ENCODE measurements at regions not wholly inside any gene's neighbourhood (a gene's known extent, or its start where the extent isn't known, plus 50 kb on each side); places are given as distances from the start of the nearest gene placed in this dataset.

DNA sequence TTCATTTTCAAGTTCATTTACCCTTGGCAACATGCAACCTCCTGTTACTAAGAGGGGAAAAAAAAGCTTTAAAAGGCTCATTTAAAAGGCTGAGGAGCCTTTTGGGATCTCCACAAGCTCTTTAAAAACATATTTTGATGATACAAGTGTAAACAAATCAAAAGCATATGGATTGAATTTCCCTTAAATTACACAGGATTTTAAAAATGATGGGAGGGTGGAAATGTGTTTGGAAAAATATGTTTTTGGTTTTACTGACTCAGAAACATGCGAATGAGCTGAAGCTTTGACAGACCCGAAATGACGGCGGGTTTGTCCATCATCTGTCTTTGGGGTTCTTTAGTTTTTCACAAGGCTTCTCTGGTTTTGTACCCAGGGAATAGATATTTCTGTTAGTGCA lies 180.6 kb upstream of the CCDC68 start:
- H3K27ac ChIP-seq (ENCODE audit: low read depth, low read length): no peak overlapping the region
- H3K9ac ChIP-seq (ENCODE audit: low read depth, low read length): no peak overlapping the region
- no peaks in the 10 kb centered on the region for H3K27me3 ChIP-seq (ENCODE audit: control insufficient read depth, insufficient read depth, low read length)
- H3K4me1 ChIP-seq (ENCODE audit: control insufficient read depth, insufficient read depth, low read length): no peaks in the 10 kb centered on the region
- no peaks in the 10 kb centered on the region for H3K9me3 ChIP-seq (ENCODE audit: control insufficient read depth, insufficient read depth, low read length)
- H3K36me3 ChIP-seq (ENCODE audit: control insufficient read depth, insufficient read depth, low read length): no peaks in the 10 kb centered on the region
- H3K4me3 ChIP-seq (ENCODE audit: low read depth, low read length): no peak overlapping the region

DNA sequence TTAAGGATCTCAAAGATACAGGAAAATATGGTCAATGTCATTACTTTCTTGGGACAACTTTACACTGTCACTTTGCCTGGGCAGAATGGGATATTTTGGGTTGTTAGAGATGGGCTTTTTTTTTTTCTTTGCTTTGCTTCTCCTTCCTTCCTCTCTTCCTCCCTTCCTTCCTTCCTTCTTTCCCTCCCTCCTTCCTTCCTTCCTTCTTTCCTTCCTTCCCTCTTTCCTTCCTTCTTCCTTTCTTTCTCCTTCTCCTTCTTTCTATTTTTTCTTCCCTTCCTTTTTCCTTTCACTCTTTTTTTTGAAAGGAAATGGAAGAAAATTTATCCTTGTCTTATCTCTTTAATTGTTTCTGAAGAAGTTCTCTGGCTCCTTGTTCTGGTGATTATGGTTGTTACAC lies 180.0 kb upstream of the CCDC68 start:
- H3K27ac ChIP-seq (ENCODE audit: low read depth, low read length): no peak overlapping the region
- no peaks in the 10 kb centered on the region for H3K4me1 ChIP-seq (ENCODE audit: control insufficient read depth, insufficient read depth, low read length)
- H3K4me3 ChIP-seq (ENCODE audit: low read depth, low read length): no peak overlapping the region
- no peaks in the 10 kb centered on the region for H3K9me3 ChIP-seq (ENCODE audit: control insufficient read depth, insufficient read depth, low read length)
- H3K27me3 ChIP-seq (ENCODE audit: control insufficient read depth, insufficient read depth, low read length): no peaks in the 10 kb centered on the region
- no peak overlapping the region for H3K9ac ChIP-seq (ENCODE audit: low read depth, low read length)
- H3K36me3 ChIP-seq (ENCODE audit: control insufficient read depth, insufficient read depth, low read length): no peaks in the 10 kb centered on the region

DNA sequence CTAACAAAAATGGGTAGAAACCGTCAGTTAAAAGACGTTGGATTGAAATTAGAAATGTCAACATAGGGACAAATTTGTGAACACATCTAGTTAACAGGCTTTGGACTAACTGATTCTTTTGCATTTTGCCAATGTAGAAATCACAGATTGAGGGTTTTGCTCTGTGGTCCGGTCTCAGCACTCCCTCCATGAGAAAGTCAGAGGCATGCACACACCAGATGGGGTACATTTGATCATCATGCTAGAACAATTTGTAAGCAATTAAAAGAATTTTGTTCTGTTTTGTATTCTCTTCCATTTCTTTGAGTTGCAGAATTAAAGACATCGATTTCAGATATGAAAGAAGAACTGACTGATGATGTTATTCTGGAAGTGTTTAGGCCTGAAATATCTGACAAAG lies 179.1 kb upstream of the CCDC68 start:
- Histone ChIP-seq H3K36me3 (ENCODE audit: control insufficient read depth, insufficient read depth, low read length) (no peaks in the 10 kb centered on the region), H3K9me3 (ENCODE audit: control insufficient read depth, insufficient read depth, low read length) (no peaks in the 10 kb centered on the region), H3K9ac (ENCODE audit: low read depth, low read length) (no peak overlapping the region)

DNA sequence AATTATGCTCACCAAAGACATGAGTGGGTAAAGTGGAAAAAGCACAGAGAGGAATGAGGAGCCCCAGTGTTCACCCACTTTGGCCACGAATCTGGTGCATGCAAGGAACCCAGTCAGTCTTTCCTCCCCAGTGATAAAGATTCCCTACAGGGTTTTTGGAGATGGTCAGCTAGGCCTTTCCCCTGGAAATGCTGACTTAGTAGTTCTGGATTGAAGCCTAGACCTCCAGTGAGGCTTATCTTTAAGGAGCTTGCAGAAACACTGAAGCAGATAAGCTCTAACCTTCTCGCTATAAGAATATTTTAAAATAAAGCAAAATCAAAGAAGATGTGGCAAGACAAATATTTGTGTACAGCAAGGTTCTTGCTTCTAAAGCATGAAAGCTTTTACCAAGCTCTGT lies 178.3 kb upstream of the CCDC68 start:
- Histone ChIP-seq H3K4me1 (ENCODE audit: control insufficient read depth, insufficient read depth, low read length) (no peaks in the 10 kb centered on the region), H3K9ac (ENCODE audit: low read depth, low read length) (no peak overlapping the region), H3K27me3 (ENCODE audit: control insufficient read depth, insufficient read depth, low read length) (no peaks in the 10 kb centered on the region)

More for the DNA sequence above, 179.1 kb upstream of the CCDC68 start:
- no peak overlapping the region for H3K4me3 ChIP-seq (ENCODE audit: low read depth, low read length)
- H3K27me3 ChIP-seq (ENCODE audit: control insufficient read depth, insufficient read depth, low read length): no peaks in the 10 kb centered on the region
- H3K4me1 ChIP-seq (ENCODE audit: control insufficient read depth, insufficient read depth, low read length): no peaks in the 10 kb centered on the region
- no peak overlapping the region for H3K27ac ChIP-seq (ENCODE audit: low read depth, low read length)

DNA sequence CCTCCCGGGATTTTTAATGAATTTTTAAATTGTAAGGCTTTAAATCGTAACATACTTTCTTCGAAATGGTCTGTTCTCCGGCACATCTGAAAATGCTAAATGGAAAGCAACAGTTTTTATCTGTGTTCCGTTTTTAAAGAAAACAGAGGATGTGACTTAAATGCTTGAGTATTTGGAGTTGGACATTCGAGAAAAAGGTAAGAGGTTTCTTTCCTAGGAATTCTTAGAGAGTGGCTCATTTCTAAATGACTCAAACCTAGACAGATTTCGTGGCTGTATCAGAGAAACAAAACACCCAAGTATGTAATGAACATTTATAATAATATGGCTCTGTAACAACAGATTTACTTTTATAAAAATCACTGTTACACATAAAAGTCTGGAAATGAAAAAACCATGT lies 177.6 kb upstream of the CCDC68 start:
- Histone ChIP-seq H3K36me3 (ENCODE audit: control insufficient read depth, insufficient read depth, low read length) (no peaks in the 10 kb centered on the region), H3K9ac (ENCODE audit: low read depth, low read length) (no peak overlapping the region), H3K27me3 (ENCODE audit: control insufficient read depth, insufficient read depth, low read length) (no peaks in the 10 kb centered on the region), H3K9me3 (ENCODE audit: control insufficient read depth, insufficient read depth, low read length) (no peaks in the 10 kb centered on the region), H3K27ac (ENCODE audit: low read depth, low read length) (no peak overlapping the region), H3K4me1 (ENCODE audit: control insufficient read depth, insufficient read depth, low read length) (no peaks in the 10 kb centered on the region), H3K4me3 (ENCODE audit: low read depth, low read length) (no peak overlapping the region)

More for the DNA sequence above, 178.3 kb upstream of the CCDC68 start:
- no peak overlapping the region for H3K27ac ChIP-seq (ENCODE audit: low read depth, low read length)
- no peak overlapping the region for H3K4me3 ChIP-seq (ENCODE audit: low read depth, low read length)
- no peaks in the 10 kb centered on the region for H3K36me3 ChIP-seq (ENCODE audit: control insufficient read depth, insufficient read depth, low read length)
- H3K9me3 ChIP-seq (ENCODE audit: control insufficient read depth, insufficient read depth, low read length): no peaks in the 10 kb centered on the region

DNA sequence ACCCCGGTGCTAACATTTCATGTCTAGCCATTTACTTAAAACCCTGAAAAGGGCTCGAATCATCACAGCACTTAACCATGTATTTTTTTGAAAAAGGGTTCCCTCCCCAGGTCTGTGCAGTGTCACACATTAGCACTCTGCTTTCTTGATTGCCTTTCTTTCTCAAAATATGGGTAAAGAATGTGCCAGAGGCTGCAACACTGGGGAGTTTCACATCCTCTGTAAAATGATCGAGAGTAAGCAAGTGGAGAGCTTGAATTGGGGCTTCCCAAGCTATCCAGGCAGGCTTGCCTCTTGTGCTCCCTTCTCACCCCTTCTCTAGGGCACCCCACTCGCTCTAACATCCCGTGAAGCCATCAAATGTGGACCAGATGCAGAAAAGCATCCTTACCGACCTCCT lies 177.0 kb upstream of the CCDC68 start:
- Histone ChIP-seq H3K9me3 (ENCODE audit: control insufficient read depth, insufficient read depth, low read length) (no peaks in the 10 kb centered on the region), H3K36me3 (ENCODE audit: control insufficient read depth, insufficient read depth, low read length) (no peaks in the 10 kb centered on the region), H3K9ac (ENCODE audit: low read depth, low read length) (no peak overlapping the region)

DNA sequence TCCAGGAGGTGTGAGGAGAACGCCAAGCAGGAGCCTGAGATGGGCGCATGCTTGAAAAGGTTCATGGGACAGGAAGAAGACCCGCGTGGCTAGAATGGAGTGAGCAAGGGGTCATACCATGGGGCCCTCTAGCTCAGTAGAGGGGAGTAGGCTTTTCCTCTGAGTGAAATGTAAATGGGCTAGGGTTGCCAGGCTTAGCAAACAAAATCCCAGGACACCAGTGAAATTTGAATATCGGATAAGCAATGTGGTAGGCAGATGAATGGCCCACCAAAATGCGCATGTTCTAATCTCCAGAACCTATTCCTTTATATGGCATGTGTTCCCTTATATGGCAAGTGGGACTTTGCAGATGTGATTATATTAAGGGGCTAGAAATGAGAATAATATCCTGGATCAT lies 174.1 kb upstream of the CCDC68 start:
- Histone ChIP-seq H3K27ac (ENCODE audit: low read depth, low read length) (no peak overlapping the region), H3K27me3 (ENCODE audit: control insufficient read depth, insufficient read depth, low read length) (no peaks in the 10 kb centered on the region), H3K4me3 (ENCODE audit: low read depth, low read length) (no peak overlapping the region), H3K9me3 (ENCODE audit: control insufficient read depth, insufficient read depth, low read length) (no peaks in the 10 kb centered on the region), H3K9ac (ENCODE audit: low read depth, low read length) (no peak overlapping the region), H3K36me3 (ENCODE audit: control insufficient read depth, insufficient read depth, low read length) (no peaks in the 10 kb centered on the region), H3K4me1 (ENCODE audit: control insufficient read depth, insufficient read depth, low read length) (no peaks in the 10 kb centered on the region)

More for the DNA sequence above, 177.0 kb upstream of the CCDC68 start:
- Histone ChIP-seq H3K4me3 (ENCODE audit: low read depth, low read length) (no peak overlapping the region), H3K27me3 (ENCODE audit: control insufficient read depth, insufficient read depth, low read length) (no peaks in the 10 kb centered on the region), H3K4me1 (ENCODE audit: control insufficient read depth, insufficient read depth, low read length) (no peaks in the 10 kb centered on the region), H3K27ac (ENCODE audit: low read depth, low read length) (no peak overlapping the region)

DNA sequence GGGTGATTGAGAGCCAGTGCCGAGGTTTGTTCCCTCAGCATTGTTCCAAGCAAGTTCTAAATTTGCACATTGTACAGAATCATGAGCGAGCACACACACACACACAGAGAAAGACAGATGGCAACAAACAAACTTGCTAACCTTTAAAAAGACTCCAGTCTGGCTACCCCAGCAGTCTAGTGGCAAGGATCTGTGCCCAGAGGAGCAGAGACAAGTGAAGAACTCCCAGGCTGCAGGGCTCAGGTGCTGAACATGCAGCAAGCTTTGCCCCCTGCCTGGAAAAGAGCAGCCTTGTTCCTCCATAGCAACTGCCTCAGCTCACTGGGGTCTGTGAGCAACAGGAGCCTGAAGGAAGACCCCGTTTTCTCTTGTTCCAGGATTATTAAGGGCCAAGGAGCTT lies 169.2 kb upstream of the CCDC68 start:
- H3K4me3 ChIP-seq (ENCODE audit: low read depth, low read length): no peak overlapping the region
- H3K27ac ChIP-seq (ENCODE audit: low read depth, low read length): no peak overlapping the region
- H3K9ac ChIP-seq (ENCODE audit: low read depth, low read length): no peak overlapping the region
- no peaks in the 10 kb centered on the region for H3K9me3 ChIP-seq (ENCODE audit: control insufficient read depth, insufficient read depth, low read length)
- no peaks in the 10 kb centered on the region for H3K4me1 ChIP-seq (ENCODE audit: control insufficient read depth, insufficient read depth, low read length)
- H3K27me3 ChIP-seq (ENCODE audit: control insufficient read depth, insufficient read depth, low read length): no peaks in the 10 kb centered on the region
- no peaks in the 10 kb centered on the region for H3K36me3 ChIP-seq (ENCODE audit: control insufficient read depth, insufficient read depth, low read length)

DNA sequence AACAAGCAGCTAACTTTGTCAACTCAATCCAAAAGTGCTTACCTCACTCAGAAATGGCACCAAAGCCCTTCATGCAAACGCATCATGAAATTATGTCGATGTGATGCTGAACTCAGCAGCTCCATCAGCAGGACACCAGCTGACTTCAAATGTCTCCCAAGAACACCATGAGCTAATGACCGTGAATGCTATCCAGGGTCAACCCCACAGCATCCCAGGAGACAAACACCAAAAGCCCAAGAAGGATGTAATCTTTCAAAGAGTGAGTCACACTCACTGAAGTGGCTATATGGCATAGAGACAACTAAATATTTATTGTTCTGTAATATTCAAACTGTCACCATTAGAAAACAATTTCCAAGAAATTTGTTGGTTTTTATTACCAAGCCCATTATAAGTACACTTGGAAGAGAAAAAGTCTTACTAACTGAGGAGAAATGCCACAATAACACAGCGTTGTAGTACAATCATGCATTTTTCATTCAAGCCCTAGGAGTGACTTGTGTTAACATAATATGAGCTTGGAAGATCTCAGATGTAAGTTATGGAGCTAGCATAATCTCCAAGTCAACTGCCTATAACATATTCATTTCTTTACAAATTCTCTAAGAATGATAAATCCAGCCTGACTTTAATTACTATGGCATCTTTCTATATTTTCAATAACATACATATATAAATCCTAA lies 165.0 kb upstream of the CCDC68 start:
- Histone ChIP-seq H3K9ac (ENCODE audit: low read depth, low read length) (no peak overlapping the region), H3K4me3 (ENCODE audit: low read depth, low read length) (no peak overlapping the region), H3K4me1 (ENCODE audit: control insufficient read depth, insufficient read depth, low read length) (no peaks in the 10 kb centered on the region), H3K27me3 (ENCODE audit: control insufficient read depth, insufficient read depth, low read length) (no peaks in the 10 kb centered on the region), H3K9me3 (ENCODE audit: control insufficient read depth, insufficient read depth, low read length) (no peaks in the 10 kb centered on the region), H3K27ac (ENCODE audit: low read depth, low read length) (no peak overlapping the region), H3K36me3 (ENCODE audit: control insufficient read depth, insufficient read depth, low read length) (no peaks in the 10 kb centered on the region)

DNA sequence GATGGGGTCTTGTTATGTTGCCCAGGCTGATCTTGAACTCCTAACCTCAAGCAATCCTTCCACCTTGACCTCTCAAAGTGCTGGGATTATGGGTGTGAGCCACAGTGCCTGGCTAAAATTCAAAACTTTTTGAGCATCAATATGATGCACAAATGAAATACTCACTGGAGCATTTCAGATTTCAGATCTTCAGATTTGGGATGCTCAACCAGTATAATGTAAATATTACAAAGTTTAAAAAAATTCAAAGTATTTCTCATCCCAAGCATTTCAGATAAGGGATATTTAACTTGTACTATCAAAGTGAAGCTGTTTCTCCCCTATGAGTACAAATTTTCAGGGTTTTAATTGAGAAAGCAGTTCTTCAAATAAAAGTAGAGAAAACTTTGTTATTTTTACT lies 164.1 kb upstream of the CCDC68 start:
- no peak overlapping the region for H3K27ac ChIP-seq (ENCODE audit: low read depth, low read length)
- H3K4me1 ChIP-seq (ENCODE audit: control insufficient read depth, insufficient read depth, low read length): no peaks in the 10 kb centered on the region
- no peaks in the 10 kb centered on the region for H3K9me3 ChIP-seq (ENCODE audit: control insufficient read depth, insufficient read depth, low read length)
- H3K4me3 ChIP-seq (ENCODE audit: low read depth, low read length): no peak overlapping the region
- no peak overlapping the region for H3K9ac ChIP-seq (ENCODE audit: low read depth, low read length)
- no peaks in the 10 kb centered on the region for H3K36me3 ChIP-seq (ENCODE audit: control insufficient read depth, insufficient read depth, low read length)
- H3K27me3 ChIP-seq (ENCODE audit: control insufficient read depth, insufficient read depth, low read length): no peaks in the 10 kb centered on the region

DNA sequence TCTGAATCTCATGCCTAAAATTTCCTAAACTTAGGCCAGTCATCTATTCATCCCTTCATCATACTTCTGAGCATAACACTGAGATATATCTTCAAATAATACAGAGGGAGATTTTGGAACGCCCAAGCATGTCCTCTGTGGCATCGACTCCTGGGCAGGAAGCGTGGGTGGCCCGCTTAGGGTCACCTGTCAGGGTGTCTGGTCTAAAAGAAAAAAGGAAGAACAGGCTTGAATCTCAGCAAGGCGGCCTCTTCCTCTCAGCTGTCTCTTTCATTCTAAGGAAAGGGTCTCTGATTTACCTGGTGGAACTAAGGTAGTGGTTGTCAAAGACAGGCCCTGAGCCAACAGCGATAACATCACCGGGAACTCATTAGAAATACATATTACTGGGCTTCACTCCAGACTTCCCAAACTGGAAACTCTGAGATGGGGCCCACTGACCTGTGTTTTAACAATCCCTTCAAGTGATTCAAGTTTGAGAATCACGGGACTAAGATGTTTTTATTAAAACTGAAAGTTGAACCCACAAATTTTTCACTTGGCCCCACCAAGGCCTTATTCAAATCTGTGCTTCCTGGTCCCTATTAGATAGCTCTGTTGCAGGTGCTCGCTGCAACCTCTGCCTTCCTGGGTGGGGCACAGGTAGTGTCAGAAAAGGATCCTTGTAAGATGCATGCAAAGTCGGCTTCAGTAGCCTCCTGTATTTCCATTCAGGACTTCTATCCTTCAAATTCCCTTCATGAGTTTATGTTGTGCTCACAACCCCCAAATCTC lies 162.3 kb upstream of the CCDC68 start:
- no peak overlapping the region for H3K4me3 ChIP-seq (ENCODE audit: low read depth, low read length)
- no peak overlapping the region for H3K27ac ChIP-seq (ENCODE audit: low read depth, low read length)
- H3K27me3 ChIP-seq (ENCODE audit: control insufficient read depth, insufficient read depth, low read length): no peaks in the 10 kb centered on the region
- no peaks in the 10 kb centered on the region for H3K9me3 ChIP-seq (ENCODE audit: control insufficient read depth, insufficient read depth, low read length)
- H3K9ac ChIP-seq (ENCODE audit: low read depth, low read length): no peak overlapping the region
- H3K36me3 ChIP-seq (ENCODE audit: control insufficient read depth, insufficient read depth, low read length): no peaks in the 10 kb centered on the region
- H3K4me1 ChIP-seq (ENCODE audit: control insufficient read depth, insufficient read depth, low read length): no peaks in the 10 kb centered on the region
